HG03060 (cell line): ENCODE measurements at regions not wholly inside any gene's neighbourhood (a gene's known extent, or its start where the extent isn't known, plus 50 kb on each side); places are given as distances from the start of the nearest gene placed in this dataset.

Experiments used
- ATAC-seq: cut with Tn5 transposase; IDR thresholded peaks from one replicate; pipeline ENCODE4 v1.9.1; 2021; ENCODE audit warnings: low read depth, moderate number of reproducible peaks; ENCODE audit not compliant: unreplicated experiment

DNA sequence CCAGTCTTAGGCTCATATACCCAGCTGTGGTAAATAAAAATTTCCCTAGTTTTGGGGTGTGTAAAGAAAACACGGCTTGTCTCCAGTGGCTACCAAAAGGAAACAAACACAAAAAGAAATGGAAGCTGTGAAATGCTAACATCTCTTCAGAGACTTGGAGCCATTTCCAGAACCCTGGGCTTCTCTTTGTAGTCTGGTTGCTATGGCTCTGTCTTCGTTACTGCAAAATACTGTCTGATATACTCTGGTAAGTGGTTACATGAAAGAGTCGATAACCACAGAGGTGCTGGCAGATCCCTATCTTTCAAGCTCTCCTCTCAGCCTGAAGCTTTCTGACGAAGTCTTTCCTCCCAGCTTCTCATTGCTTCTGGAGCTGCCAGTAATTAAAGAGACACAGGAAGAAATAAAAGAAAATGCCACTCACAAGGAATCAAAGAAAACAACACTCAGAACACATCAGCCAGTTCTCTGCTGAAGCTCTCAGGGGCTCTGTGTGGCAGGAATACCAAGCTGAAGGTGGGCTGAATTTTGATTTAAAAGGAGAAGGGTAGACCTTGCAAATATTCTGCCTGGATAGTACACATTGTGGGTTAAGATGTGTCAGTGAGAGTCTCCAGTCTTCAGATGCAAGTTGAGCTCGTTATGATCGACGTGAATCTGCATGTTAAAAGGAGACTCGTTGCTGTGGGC is 107.6 kb upstream of the FAM9C start:
- ATAC-seq, result no peak

DNA sequence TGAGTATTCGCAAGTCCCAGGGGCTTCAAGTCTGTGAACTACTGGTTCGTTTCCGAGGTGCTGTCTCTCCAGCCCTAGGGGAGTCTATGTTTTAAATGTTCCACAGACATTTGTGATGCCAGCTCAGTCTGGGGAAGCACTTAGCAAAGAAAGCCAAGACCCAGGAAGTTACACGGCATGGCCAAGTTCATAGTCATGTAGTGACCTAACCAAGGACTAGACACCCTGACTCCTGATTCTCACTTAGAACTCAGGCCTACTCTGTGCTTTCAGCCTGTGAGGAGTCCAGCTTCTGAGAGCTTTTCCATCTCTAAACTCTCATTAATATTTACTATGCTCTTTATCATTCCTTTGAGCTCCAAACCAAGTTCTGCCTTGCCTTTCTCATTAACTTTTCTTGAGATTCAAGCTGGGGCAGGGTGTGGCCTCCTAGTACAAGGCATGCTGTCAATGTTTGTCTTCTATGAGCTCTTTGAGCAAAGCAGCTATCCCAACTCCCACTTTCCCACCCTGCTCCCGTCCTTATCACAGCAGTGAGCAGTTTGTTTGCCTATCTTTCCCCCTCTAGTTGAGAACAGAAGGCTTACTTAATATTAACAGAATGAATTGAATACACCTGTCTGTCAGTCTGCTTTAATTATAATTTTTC is 105.4 kb upstream of the FAM9C start:
- ATAC-seq, result no peak

DNA sequence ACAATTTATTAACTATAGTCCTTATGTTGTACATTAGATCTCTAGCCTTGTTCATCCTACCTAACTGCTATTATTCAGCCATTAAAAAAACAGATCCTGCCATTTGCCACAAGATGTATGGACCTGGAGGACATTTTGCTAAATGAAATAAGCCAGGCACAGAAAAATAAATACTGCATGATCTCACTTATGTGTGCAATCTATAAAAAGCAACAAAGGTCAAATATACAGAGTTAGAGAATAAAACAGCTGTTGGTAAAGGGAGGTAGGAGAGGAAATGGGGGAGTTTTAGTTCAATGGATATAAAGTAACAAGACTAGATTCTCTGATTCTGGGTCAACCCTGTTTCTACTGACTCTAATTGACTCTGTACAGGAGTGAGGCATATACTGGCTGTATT is 103.3 kb upstream of the FAM9C start:
- no peak for ATAC-seq

DNA sequence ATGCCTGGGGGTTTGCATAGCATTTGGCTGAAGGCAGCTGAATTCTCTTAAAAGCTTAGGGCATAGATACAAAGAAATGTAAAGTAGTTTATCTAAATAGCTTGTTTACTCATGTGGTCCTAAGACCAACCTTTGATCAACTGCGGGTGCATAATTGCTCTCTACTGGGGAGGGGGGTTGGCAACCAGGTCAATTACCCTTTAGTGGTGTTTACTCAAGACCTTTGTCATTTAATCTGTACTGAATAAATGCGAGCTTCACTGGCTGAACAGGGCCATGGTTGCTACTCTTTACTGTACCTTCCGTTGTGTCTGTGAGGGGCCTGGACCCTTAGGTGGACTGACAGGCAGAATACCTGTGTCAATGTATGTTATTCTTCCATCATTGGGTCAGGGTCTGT is 102.7 kb upstream of the FAM9C start:
- no peak for ATAC-seq

DNA sequence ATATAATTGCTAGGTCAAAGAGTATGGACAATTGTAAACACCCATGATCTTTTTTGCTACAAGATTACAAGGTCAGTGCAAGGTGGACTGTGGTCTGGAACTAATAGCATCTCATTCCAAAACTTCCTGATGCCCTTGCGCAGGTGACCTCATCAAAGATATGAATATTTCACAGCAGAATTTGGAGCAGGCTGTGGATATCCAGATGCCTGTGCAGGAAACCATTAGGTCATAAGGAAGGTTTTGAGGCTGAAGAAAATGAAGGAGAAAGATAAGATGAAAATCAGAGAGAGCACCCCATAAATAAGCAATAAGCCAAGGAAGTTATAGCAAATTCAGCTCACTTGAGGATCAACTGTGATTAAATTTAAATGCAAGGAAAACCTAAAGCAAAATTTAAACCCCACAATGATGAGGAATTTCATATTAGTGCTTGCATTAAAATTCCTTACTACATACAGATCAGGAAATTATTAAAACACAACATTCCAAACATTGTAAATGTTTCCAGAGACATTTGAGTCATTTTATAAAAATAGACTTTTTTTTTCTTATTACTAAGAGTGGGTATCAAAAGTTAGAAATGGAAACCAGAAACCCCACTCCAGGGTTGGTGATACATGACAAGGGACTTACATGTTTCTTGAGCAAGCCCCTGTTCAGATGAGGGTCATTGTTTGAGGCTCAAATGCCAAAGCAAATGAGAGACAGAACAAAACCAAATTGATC is 100.7 kb upstream of the FAM9C start:
- no peak for ATAC-seq

DNA sequence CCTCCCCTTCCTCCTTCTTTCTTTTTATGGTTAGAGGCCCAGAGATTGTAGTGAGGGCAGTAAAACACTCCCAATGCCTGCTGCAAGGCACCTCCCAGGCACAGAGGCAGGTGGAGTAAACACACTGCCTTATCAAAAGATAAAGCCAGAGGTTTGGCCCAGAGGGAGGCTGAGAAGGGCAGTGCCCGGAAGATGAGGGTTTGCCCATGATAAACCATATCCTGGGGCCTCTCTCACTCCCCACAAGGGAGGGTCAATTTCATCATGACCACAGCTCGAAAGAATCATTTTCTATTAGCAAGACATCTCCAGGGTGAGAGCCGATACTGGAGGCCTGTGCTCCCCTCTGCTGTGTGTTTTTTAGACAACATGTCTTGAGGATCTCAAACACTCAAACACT is 98.5 kb upstream of the FAM9C start:
- ATAC-seq, result no peak

DNA sequence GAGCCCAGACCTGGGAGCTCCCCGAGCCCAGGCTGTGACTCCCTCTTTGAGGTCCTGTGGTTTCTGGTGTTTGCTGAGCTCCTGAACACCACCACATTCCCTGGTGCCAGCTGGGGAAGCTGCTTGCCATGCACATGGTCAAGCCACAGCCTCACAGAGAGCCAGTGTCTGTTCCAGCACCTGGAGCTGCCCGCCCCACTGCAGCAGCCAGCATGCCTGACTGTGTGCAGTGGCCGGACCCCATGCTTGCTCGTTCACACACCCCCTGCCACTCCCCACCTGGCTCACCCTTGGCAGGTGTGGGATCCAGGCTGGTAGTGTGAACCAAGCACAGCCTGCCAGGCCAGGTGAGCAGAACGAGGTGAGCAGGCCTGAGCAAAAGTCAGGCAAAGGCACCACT is 95.6 kb upstream of the FAM9C start:
- ATAC-seq, result no peak

DNA sequence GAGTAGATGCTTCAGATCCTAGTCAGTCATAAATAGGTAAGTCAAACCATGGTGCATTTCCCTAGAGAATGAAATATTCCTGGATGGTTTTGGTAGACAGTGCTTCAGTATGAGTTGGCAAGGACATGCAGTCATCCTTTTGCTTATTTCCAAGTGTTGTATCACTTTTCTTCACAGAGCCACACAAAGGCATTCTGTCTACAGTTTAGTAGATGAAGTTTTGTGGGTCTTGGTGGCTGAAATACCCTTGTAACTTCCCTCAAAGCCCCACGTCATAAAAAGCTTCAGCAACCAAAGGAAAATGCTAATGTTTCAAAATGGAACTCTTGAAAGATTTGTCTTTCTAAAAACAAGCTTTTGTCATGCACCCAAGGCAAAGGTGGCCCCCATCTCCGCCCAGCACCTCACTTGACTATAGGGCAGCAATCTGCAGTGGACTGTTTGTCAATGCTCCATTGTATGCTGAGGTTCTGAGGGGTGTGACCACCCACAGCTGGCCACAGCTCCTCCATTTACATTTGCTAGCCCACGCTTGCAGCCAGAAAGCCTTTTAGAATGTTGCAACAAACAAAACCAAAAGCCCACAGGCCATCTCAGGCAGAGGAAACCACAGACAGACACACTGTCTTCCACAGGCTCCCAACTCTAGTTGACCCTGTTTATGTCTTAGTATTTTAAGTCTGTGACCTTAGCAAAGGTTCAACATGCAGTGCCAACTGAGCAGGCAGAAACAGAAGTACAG is 87.1 kb upstream of the FAM9C start:
- no peak for ATAC-seq

DNA sequence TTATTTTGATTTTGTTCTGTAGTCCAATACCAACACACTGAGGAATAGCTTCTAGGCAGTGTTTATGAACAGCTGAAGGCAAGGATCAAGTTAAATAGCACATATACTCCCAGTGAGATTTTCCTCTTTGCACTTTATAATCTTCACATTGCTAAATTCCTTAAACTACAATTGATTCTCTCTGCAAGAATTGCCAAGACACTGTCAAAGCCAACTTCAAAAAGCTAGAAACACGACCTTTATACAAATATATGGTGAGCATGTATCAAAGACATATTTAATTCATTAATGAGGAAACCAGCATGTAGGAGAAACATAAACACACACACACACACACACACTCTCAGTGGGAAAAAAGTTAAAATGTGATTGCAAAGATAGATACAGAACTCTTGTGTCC is 86.4 kb upstream of the FAM9C start:
- ATAC-seq, result no peak

DNA sequence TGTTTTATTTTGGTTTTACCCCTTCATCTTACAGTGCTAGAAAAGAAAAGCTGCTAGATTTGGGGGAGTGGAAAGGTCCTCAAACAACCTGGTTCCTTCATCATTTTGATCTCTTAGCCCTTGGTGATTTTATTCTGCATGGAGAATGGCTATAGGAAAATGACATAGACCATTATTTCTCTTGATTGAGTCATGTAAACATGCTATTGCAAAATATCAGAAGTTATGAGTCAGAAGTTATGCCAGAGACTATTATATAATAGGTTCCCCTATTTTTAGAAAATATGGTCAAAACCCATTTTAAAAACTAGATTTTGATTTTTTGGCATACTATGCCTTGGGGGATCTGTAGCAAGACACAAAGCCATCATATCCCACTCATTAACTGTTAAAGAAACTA is 83.7 kb upstream of the FAM9C start:
- ATAC-seq, result no peak

DNA sequence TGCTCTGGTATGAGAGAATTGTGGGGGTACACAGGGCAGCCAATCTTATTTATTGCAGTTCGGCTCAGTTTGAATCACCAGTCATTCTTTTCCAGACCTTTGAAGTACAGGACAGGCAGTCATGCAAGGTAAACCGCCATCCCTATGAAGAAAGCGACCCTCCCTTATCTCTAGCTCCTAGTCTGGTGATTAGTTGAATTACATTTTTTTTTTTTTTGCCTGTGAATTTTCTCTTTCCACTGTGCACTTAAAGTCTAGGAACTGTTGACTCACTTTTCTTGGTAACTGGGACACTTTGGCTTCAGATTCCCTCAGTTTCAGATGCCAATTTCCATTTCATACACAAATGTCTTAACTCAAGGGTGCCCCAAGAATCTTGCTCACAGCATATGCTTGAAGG is 82.4 kb upstream of the FAM9C start:
- ATAC-seq, result no peak

DNA sequence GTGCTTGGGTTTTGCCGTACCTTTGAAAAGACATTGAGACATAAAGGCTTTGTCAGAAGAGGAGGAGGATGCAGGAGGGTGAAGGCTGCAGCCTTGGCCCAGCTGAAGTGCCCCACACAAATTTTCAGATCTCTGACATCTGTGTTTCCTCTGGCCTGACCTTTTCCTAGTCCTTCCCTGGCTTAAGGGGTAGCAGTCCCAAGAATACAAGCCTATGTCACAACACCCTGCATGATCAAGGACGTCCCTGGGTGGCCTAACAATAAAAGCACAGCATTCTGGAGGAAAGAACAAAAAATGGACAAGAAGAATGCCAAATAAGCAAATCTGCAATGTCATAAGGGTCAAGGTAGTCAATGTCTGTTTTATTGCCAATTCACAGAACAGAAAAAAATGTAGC is 80.8 kb upstream of the FAM9C start:
- no peak for ATAC-seq

DNA sequence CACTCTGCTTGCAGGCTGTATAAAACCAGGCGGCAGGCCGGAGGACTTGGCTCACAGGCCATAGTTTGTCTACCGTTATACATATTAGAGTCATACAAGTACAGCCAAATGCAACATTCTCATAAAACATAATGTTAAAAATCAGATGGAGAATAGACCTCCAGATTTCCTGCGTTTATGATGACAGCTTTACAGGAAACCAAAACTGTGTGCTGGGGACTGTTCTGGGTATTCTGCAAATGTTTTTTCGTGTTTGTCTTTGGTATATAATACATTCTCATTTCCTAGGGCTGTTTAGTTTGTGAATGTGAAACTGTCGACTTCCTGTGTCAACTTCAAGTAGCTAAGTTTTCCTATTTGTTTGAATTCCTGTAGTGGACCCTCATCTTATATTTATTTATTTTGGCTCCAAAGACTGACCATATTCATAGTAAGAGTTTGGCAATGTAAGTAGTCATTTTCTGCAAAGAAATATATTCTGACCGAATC is 79.5 kb upstream of the FAM9C start:
- no peak for ATAC-seq

DNA sequence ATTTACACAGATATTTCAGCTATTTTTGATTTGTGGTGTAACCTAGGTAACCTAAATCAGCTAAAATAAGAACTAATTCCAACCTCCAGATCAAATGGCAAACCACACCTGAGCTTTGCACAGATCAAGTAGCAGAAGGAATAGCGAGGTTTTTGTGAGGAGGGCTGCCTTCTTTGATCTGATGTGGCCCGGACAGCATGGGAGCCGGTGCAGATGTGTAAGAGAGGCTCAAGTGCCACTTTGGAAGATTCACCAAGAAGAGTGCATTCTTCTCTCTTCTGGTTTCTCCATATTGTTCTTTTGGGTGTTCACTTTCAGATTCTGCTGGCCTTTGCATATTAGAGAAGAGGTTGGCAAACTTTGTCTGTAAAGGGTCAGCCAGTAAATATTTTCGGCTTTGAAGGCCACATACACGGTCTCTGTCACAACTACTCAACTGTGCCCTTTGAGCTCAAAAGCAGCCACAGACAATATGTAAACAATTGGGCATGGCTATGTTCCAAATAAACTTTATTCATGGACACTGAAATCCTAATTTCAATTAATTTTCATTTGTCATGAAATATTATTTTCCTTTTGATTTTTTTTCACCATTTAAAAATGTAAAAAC is 78.9 kb upstream of the FAM9C start:
- no peak for ATAC-seq

DNA sequence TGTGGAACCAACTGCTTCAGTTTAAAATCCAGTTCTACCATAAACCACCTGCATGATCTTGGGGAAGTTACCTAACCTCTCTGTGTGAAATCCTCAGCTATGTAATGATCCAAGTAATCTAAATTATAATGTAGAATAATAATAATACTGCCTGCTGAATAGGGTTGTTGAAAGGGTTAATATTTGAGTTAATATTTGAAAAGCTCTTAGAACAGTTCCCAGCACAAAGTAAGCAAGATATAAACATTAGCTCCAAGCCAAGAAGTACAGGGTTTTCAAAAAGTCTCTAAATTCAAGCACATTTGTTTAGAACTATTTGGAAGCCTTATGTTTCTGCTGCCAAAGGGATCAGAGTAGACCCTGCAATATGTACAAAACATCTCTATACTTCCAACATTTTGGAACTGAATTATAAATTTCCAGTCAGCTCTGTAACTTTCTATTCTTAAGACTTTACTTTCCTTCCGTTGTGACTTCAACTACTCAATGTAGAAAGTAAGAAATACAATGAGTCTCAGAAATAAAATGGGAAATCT is 76.7 kb upstream of the FAM9C start:
- no peak for ATAC-seq

DNA sequence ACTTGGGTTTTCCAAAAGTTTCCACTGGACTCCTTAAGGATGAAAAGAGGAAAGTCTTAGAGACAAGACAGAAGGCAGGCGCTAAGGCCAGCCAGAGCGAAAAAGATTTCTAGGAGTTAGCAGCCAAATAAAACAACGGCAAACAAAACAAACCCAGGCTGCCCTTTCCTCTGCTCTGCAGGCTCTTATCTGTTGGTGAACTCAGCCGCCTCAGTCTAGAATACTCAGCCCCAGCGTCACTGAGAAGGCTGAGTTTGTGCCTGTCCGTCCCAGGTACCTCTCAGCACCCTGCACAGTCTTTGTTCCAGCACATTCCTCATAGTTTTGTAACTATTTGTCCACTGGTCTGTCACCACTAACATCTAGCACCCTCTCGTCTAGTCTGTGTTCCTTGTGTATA is 75.6 kb upstream of the FAM9C start:
- ATAC-seq, result no peak

DNA sequence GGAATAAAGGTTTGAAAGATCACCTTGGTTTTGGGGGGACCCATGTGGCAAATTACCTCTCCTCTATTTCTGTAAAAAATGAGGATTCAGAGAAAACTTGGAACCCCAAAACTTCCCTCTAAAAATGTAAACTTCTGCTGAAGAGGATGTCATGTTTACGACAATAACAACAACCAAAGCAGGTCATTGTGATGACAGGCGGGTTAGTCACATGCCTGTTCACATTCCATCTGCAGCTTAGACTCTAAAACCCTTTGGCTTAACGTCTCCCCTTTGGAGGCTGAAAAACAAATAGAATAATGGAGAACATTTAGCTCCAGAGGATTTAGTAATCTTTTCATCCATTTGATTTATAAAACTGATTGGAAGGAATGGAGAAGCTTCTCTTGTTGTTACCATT is 75.0 kb upstream of the FAM9C start:
- no peak for ATAC-seq

DNA sequence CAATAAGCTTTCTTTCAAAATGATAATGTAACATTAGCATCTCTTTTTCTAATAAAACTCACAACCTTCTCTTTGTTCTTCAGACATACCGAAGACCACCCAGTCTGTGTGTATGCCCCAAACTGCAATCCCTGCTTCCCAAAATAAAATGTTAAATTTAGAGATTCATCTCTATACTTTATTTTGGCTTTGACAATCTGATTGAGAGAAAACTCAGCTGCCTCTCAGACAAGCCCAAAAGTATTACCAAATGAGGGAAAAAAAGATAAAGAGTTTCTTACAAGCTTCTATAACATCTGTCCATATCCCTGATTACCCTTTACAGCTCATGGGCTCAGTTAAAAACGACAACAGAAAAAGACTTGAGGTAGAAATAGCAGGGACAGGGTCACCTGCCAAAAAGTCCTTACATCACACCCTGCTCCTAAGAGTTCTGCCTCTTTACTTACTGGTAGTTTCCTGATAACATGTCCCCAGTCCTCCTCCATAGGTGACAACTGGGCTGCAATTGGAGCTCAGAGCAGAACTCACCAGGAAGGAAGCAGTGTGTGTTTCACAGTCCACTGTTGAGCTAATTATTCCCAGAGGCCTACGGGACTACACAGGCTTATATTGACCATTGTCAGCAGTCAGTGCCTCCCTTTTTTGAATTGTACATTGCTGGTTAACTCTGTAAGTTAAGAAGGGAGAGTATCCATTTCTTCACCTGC is 70.9 kb upstream of the FAM9C start:
- ATAC-seq, result no peak

DNA sequence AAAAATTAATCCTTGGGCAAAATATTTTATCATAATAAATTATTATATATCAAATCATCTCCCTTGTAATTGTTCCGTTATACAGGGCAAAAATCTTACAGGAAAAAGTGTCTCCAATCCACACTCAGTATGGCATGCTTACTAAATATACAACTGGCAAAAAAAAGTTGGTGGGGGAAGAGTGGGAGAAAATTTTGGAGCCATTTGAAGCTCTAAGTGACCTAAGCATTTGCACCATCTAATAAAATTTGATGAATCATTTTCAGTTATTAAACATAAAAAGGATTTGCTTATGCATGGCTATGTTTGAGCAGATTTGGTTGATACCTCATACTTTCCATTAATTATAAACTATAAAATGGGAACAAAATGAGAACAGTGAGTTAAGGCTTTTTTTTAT is 68.1 kb upstream of the FAM9C start:
- no peak for ATAC-seq
